Natural killer cell (primary cell): ENCODE measurements at regions not wholly inside any gene's neighbourhood (a gene's known extent, or its start where the extent isn't known, plus 50 kb on each side); places are given as distances from the start of the nearest gene placed in this dataset.

ENCODE experiments used
- ATAC-seq, 3 donors: fragments of 150-1000 bp in 2 of 3; fragments of 200-7000 bp in 1 of 3; cut with Tn5 transposase; 1 replicate in 1 of 3; 2 replicates in 2 of 3; pipeline ENCODE4 v1.10.0; 2021; ENCODE audit warnings: mild to moderate bottlenecking in 2 of 3, moderate library complexity in 2 of 3
- DNase-seq, 2 donors: peaks; one replicate each; pipeline versions ENCODE4 v3.0.0 to v3.0.0-alpha.2; 2013 to 2021; ENCODE audit warnings: mixed read lengths in 1 of 2
- H3K27ac ChIP-seq: one replicate; pipeline ENCODE4 v1.5.1; 2013; ENCODE audit warnings: mild to moderate bottlenecking, low read length
- H3K27me3 ChIP-seq: one replicate; pipeline ENCODE4 v1.6.1; 2013; ENCODE audit warnings: low read length; ENCODE audit not compliant: control insufficient read depth, insufficient read depth
- H3K36me3 ChIP-seq: one replicate; pipeline ENCODE4 v1.6.1; 2013; ENCODE audit warnings: low read length; ENCODE audit not compliant: control insufficient read depth, insufficient read depth
- H3K4me1 ChIP-seq: one replicate; pipeline ENCODE4 v1.6.1; 2013; ENCODE audit warnings: low read length; ENCODE audit not compliant: control insufficient read depth, insufficient read depth
- H3K4me3 ChIP-seq: one replicate; pipeline ENCODE4 v1.5.1; 2013; ENCODE audit warnings: low read length
- H3K9me3 ChIP-seq: one replicate; pipeline ENCODE4 v1.6.1; 2013; ENCODE audit warnings: low read length; ENCODE audit not compliant: control insufficient read depth, insufficient read depth
- H3K27ac Mint-ChIP-seq, 2 donors: one replicate each; pipeline ENCODE4 v1.8.0; 2022; ENCODE audit warnings: mild to moderate bottlenecking in 2 of 2, mixed read lengths in 2 of 2, moderate library complexity in 1 of 2
- H3K27me3 Mint-ChIP-seq, 2 donors: one replicate each; pipeline ENCODE4 v1.8.0; 2022; ENCODE audit warnings: low read depth in 2 of 2, mixed read lengths in 2 of 2
- H3K36me3 Mint-ChIP-seq: one replicate; pipeline ENCODE4 v1.8.0; 2022; ENCODE audit warnings: mixed read lengths
- H3K4me1 Mint-ChIP-seq, 2 donors: one replicate each; pipeline ENCODE4 v1.8.0; 2022; ENCODE audit warnings: mixed read lengths in 2 of 2
- H3K4me3 Mint-ChIP-seq: one replicate; pipeline ENCODE4 v1.8.0; 2022; ENCODE audit warnings: mild to moderate bottlenecking, moderate library complexity, mixed read lengths
- H3K9me3 Mint-ChIP-seq, 2 donors: one replicate each; pipeline ENCODE4 v1.8.0; 2022; ENCODE audit warnings: mixed read lengths in 2 of 2
- WGBS: methylation state at CpG from one replicate; pipeline ENCODE4 v1.1.7; 2013; ENCODE audit warnings: missing lambda C conversion rate; ENCODE audit not compliant: insufficient coverage; 5-methylcytosine and 5-hydroxymethylcytosine counted together
- intact Hi-C: fragments of 100-400 bp; cut with micrococcal nuclease; formaldehyde crosslinking; loops from one replicate; pipeline ENCODE4 v1.14.2; 2022
- TF ChIP-seq, protein P1 (sequence below): fragments of 200-600 bp; IDR thresholded peaks from one replicate; pipeline ENCODE4 v1.8.0; 2022; ENCODE audit warnings: antibody characterized with exemption

DNA sequence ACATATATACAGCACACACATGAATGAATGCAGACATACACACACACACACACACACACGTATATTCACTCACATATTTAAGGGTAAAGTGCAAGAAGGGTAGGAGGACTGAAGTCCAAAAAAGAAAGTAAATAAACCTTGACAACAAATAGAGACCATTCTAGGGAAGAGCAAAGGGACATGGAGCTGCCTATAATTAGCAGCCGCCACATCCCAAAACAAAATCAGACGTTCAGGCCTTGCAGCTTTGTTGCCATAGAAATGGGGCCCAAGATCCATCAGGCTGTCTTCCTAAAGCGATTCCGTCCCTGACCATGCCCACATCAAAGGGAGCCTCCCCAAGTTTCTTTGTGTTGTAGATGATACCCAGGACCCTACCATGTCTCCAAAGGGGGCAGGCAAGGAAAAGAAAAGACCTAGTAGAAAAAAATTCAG is 703.5 kb upstream of the TBX3 start:
- Histone ChIP-seq H3K4me3 (no peak overlapping the region), H3K27ac (no peak overlapping the region), H3K27me3 (no peaks in the 10 kb centered on the region), H3K4me1 (no peaks in the 10 kb centered on the region), H3K36me3 (no peaks in the 10 kb centered on the region), H3K9me3 (peaks cover 7% of the 10 kb centered on the region)
- no peak overlapping the region for H3K4me3 Mint-ChIP-seq
- no peak overlapping the region for H3K27ac Mint-ChIP-seq
- ATAC-seq = no peak
- WGBS = 87% methylated on average over 4 of the region's 5 CpGs
- no peaks in the 10 kb centered on the region for H3K36me3 Mint-ChIP-seq
- DNase-seq = no peak
- H3K27me3 Mint-ChIP-seq = no peaks in the 10 kb centered on the region
- H3K9me3 Mint-ChIP-seq = peaks cover 0 to 7% of the 10 kb centered on the region in 2 donors
- TF ChIP-seq, protein P1, sequence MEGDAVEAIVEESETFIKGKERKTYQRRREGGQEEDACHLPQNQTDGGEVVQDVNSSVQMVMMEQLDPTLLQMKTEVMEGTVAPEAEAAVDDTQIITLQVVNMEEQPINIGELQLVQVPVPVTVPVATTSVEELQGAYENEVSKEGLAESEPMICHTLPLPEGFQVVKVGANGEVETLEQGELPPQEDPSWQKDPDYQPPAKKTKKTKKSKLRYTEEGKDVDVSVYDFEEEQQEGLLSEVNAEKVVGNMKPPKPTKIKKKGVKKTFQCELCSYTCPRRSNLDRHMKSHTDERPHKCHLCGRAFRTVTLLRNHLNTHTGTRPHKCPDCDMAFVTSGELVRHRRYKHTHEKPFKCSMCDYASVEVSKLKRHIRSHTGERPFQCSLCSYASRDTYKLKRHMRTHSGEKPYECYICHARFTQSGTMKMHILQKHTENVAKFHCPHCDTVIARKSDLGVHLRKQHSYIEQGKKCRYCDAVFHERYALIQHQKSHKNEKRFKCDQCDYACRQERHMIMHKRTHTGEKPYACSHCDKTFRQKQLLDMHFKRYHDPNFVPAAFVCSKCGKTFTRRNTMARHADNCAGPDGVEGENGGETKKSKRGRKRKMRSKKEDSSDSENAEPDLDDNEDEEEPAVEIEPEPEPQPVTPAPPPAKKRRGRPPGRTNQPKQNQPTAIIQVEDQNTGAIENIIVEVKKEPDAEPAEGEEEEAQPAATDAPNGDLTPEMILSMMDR = no peak
- H3K4me1 Mint-ChIP-seq = no peaks in the 10 kb centered on the region
- intact Hi-C loops = no loop called here

DNA sequence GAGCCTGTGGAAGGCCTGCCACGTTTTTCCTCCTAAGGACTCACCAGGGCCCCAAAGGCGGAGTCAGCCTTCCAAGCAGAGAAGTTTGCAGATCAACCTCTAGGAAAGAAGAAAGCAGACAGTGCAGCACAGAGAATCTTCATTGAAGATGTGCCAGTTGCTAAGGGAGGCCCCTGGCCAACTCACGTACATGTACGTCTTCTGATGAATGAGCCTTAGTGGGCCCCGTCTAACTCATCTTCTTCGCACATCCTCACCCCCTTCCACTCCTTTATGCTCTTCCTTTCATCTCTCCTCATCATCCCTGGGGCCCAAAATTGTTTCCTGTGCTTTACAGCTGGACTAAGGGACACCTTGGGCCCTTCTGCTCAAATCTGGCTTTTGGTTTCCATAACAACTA is 703.0 kb upstream of the TBX3 start:
- H3K4me1 Mint-ChIP-seq = no peaks in the 10 kb centered on the region
- H3K36me3 ChIP-seq = no peaks in the 10 kb centered on the region
- TF ChIP-seq, protein P1 = no peak
- H3K9me3 ChIP-seq = peaks cover 7% of the 10 kb centered on the region
- no peak for DNase-seq
- no peak overlapping the region for H3K27ac ChIP-seq
- intact Hi-C loops = no loop called here
- no peak overlapping the region for H3K27ac Mint-ChIP-seq
- H3K4me3 ChIP-seq = no peak overlapping the region
- H3K4me3 Mint-ChIP-seq = no peak overlapping the region
- H3K27me3 Mint-ChIP-seq = no peaks in the 10 kb centered on the region
- H3K4me1 ChIP-seq = no peaks in the 10 kb centered on the region
- H3K36me3 Mint-ChIP-seq = no peaks in the 10 kb centered on the region
- no peaks in the 10 kb centered on the region for H3K27me3 ChIP-seq
- ATAC-seq = no peak
- peaks cover 1 to 7% of the 10 kb centered on the region in 2 donors for H3K9me3 Mint-ChIP-seq
- WGBS = 85% methylated on average over 6 of the region's 6 CpGs

DNA sequence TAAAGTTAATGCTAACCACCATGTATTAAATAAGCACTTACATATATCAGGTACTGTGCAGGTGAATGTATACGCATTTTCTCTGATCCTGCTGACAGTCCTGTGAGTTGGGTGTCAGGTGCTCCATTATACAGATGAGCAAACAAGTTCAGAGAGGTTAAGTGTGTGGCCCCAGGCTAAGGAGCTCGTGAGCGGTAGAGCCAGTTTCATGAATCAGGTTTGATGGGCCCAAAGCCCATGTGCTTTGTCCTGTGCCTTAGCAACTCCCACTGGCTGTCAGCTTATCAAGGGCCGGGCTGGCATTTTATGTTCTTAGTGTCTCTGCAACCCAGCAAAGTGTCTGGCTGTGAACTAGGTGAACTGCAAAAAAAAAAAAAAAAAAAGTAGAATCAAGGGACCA is 701.2 kb upstream of the TBX3 start:
- ATAC-seq = no peak
- H3K36me3 Mint-ChIP-seq = no peaks in the 10 kb centered on the region
- no peaks in the 10 kb centered on the region for H3K36me3 ChIP-seq
- no peak overlapping the region for H3K27ac ChIP-seq
- H3K4me3 Mint-ChIP-seq = no peak overlapping the region
- 88% methylated on average over 4 of the region's 4 CpGs for whole genome bisulfite sequencing
- H3K4me3 ChIP-seq = no peak overlapping the region
- no peak for DNase-seq
- TF ChIP-seq, protein P1 = no peak
- no peaks in the 10 kb centered on the region for H3K4me1 ChIP-seq
- no peak overlapping the region for H3K27ac Mint-ChIP-seq
- no peaks in the 10 kb centered on the region for H3K9me3 ChIP-seq
- no peaks in the 10 kb centered on the region for H3K4me1 Mint-ChIP-seq
- no peaks in the 10 kb centered on the region for H3K27me3 ChIP-seq
- H3K27me3 Mint-ChIP-seq = no peaks in the 10 kb centered on the region
- intact Hi-C loops = no loop called here
- H3K9me3 Mint-ChIP-seq = peaks cover 2 to 7% of the 10 kb centered on the region in 2 donors

DNA sequence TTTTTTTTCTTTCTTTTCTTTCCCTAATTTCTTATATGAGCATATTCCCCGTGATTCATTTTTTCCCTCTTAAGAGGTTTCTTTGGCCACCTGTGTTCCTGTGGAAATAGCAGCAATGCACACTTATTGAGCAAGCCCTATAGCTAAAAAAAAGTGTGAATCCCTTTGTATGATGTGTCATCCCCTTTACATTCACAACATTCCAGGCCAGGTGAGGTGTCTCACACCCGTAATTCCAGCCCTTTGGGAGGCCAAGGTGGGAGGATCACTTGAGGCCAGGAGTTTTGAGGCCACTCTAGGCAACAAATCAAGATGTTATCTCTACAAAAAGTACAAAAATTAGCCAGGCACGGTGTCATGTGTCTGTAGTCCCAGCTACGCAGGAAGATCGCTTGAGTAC is 700.4 kb upstream of the TBX3 start:
- Mint-ChIP-seq H3K27me3 (no peaks in the 10 kb centered on the region), H3K36me3 (no peaks in the 10 kb centered on the region), H3K9me3 (peaks cover 2 to 4% of the 10 kb centered on the region in 2 donors), H3K4me3 (no peak overlapping the region), H3K27ac (no peak overlapping the region), H3K4me1 (no peaks in the 10 kb centered on the region)
- intact Hi-C loops = no loop called here
- no peak for DNase-seq
- Histone ChIP-seq H3K4me1 (no peaks in the 10 kb centered on the region), H3K27me3 (no peaks in the 10 kb centered on the region), H3K36me3 (no peaks in the 10 kb centered on the region), H3K27ac (no peak overlapping the region), H3K4me3 (no peak overlapping the region), H3K9me3 (no peaks in the 10 kb centered on the region)
- TF ChIP-seq, protein P1 = no peak
- WGBS = 87% methylated on average over 5 of the region's 5 CpGs
- ATAC-seq = no peak
